ENCODE measurements at regions not wholly inside any gene's neighbourhood (a gene's known extent, or its start where the extent isn't known, plus 50 kb on each side); places are given as distances from the start of the nearest gene placed in this dataset.

DNA sequence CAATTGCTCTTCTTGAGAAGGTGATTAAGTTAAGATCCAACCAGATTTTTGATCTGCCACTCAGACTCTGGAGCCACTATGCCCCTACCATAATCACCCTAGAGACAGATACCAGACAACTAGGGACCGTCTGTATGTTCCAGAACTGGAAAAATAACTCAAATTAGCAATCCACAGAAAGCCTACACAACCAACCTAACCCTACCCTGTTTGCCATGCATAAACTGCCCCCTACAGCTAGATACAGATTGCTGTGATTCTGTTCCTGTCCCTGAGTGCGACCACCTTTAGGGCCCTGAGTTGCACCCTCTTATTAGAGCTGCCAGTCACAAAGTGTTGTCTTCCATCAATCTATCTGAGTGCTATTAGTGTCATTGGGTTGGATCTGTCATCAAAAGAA is 929.8 kb upstream of the SLITRK1 start:
- POLR2A ChIA-PET, result no interaction called here
- H3K27me3 Mint-ChIP-seq, result no peaks in the 10 kb centered on the region
- no peak overlapping the region for H3K9ac ChIP-seq (ENCODE audit: low read length)
- no peak overlapping the region for H3K27ac Mint-ChIP-seq
- no peak overlapping the region for H3K4me3 ChIP-seq (ENCODE audit: control extremely low read depth in 1 of 5, extremely low read depth in 1 of 5, insufficient read depth in 1 of 5, low read depth in 2 of 5, low read length in 4 of 5)
- no peak for ATAC-seq (ENCODE audit: low read depth)
- H4K20me1 ChIP-seq (ENCODE audit: control insufficient read depth, insufficient read depth, low read length, poor library complexity, severe bottlenecking), result no peaks in the 10 kb centered on the region
- H3K4me3 Mint-ChIP-seq, result no peak overlapping the region
- no peaks in the 10 kb centered on the region for H3K4me1 Mint-ChIP-seq
- no peaks in the 10 kb centered on the region for H3K36me3 ChIP-seq (replicated peaks in 1 of 2; ENCODE audit: control extremely low read depth in 1 of 2, control insufficient read depth in 1 of 2, extremely low read depth in 1 of 2, insufficient read depth in 2 of 2, low read length in 1 of 2)
- no peak overlapping the region for H3K4me2 ChIP-seq (replicated peaks; ENCODE audit: low read depth, low read length, poor library complexity, severe bottlenecking)
- no peaks in the 10 kb centered on the region for H3K79me2 ChIP-seq (ENCODE audit: control insufficient read depth, insufficient read depth, low read length)
- intact Hi-C loops (cut with micrococcal nuclease), result no loop called here
- no peaks in the 10 kb centered on the region for H3K4me1 ChIP-seq (ENCODE audit: control insufficient read depth in 2 of 2, insufficient read depth in 2 of 2, low read length in 2 of 2)
- H3K27me3 ChIP-seq (replicated peaks in 1 of 4; ENCODE audit: control extremely low read depth in 1 of 4, control insufficient read depth in 3 of 4, insufficient read depth in 4 of 4, low read length in 3 of 4), result no peaks in the 10 kb centered on the region
- no peak overlapping the region for H3K27ac ChIP-seq (ENCODE audit: low read length in 2 of 2)
- peaks cover 6% of the 10 kb centered on the region for H3K9me3 Mint-ChIP-seq (ENCODE audit: insufficient read depth)
- CTCF ChIA-PET, result no interaction called here
- no peak overlapping the region for H2AFZ ChIP-seq (ENCODE audit: insufficient read depth, low read depth, low read length, poor library complexity, severe bottlenecking)
- no peak for TF ChIP-seq EZH2 (IDR thresholded peaks at IDR 0.05; ENCODE audit: borderline replicate concordance, insufficient read depth, low read depth, low read length, poor library complexity, severe bottlenecking)
- TF ChIP-seq, protein P1, sequence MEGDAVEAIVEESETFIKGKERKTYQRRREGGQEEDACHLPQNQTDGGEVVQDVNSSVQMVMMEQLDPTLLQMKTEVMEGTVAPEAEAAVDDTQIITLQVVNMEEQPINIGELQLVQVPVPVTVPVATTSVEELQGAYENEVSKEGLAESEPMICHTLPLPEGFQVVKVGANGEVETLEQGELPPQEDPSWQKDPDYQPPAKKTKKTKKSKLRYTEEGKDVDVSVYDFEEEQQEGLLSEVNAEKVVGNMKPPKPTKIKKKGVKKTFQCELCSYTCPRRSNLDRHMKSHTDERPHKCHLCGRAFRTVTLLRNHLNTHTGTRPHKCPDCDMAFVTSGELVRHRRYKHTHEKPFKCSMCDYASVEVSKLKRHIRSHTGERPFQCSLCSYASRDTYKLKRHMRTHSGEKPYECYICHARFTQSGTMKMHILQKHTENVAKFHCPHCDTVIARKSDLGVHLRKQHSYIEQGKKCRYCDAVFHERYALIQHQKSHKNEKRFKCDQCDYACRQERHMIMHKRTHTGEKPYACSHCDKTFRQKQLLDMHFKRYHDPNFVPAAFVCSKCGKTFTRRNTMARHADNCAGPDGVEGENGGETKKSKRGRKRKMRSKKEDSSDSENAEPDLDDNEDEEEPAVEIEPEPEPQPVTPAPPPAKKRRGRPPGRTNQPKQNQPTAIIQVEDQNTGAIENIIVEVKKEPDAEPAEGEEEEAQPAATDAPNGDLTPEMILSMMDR (IDR thresholded peaks at IDR 0.05), result no peak
- WGBS (ENCODE audit: insufficient coverage), result 69% methylated on average over 1 of the region's 2 CpGs
- peaks cover 0 to 1% (median 0%) of the 10 kb centered on the region in 3 donors for H3K9me3 ChIP-seq (ENCODE audit: control extremely low read depth in 1 of 3, control insufficient read depth in 2 of 3, insufficient read depth in 1 of 3, low read length in 2 of 3)
- no peak for DNase-seq

GRCh38 chr13:84810781-84811180 is 928.5 kb upstream of the SLITRK1 start:
- Mint-ChIP-seq H3K9me3 (ENCODE audit: insufficient read depth) (peaks cover 3% of the 10 kb centered on the region), H3K4me3 (no peak overlapping the region), H3K4me1 (no peaks in the 10 kb centered on the region), H3K27me3 (no peaks in the 10 kb centered on the region), H3K27ac (no peak overlapping the region)
- no peak overlapping the region for H3K27ac ChIP-seq (ENCODE audit: low read length in 2 of 2)
- H3K4me2 ChIP-seq (replicated peaks; ENCODE audit: low read depth, low read length, poor library complexity, severe bottlenecking), result no peak overlapping the region
- no peak overlapping the region for H3K9ac ChIP-seq (ENCODE audit: low read length)
- DNase-seq (no peak), ATAC-seq (ENCODE audit: low read depth) (no peak)
- ChIA-PET POLR2A (no interaction called here), CTCF (no interaction called here)
- H3K9me3 ChIP-seq (ENCODE audit: control extremely low read depth in 1 of 3, control insufficient read depth in 2 of 3, insufficient read depth in 1 of 3, low read length in 2 of 3), result peaks cover 0 to 1% (median 0%) of the 10 kb centered on the region in 3 donors
- TF ChIP-seq, protein P1 (IDR thresholded peaks at IDR 0.05), result no peak
- no peak for TF ChIP-seq EZH2 (IDR thresholded peaks at IDR 0.05; ENCODE audit: borderline replicate concordance, insufficient read depth, low read depth, low read length, poor library complexity, severe bottlenecking)
- H3K36me3 ChIP-seq (replicated peaks in 1 of 2; ENCODE audit: control extremely low read depth in 1 of 2, control insufficient read depth in 1 of 2, extremely low read depth in 1 of 2, insufficient read depth in 2 of 2, low read length in 1 of 2), result no peaks in the 10 kb centered on the region
- no peaks in the 10 kb centered on the region for H3K4me1 ChIP-seq (ENCODE audit: control insufficient read depth in 2 of 2, insufficient read depth in 2 of 2, low read length in 2 of 2)
- H4K20me1 ChIP-seq (ENCODE audit: control insufficient read depth, insufficient read depth, low read length, poor library complexity, severe bottlenecking), result no peaks in the 10 kb centered on the region
- H2AFZ ChIP-seq (ENCODE audit: insufficient read depth, low read depth, low read length, poor library complexity, severe bottlenecking), result no peak overlapping the region
- WGBS (ENCODE audit: insufficient coverage), result 66% methylated on average over 2 of the region's 4 CpGs
- intact Hi-C loops (cut with micrococcal nuclease), result no loop called here
- no peak overlapping the region for H3K4me3 ChIP-seq (ENCODE audit: control extremely low read depth in 1 of 5, extremely low read depth in 1 of 5, insufficient read depth in 1 of 5, low read depth in 2 of 5, low read length in 4 of 5)
- no peaks in the 10 kb centered on the region for H3K79me2 ChIP-seq (ENCODE audit: control insufficient read depth, insufficient read depth, low read length)
- H3K27me3 ChIP-seq (replicated peaks in 1 of 4; ENCODE audit: control extremely low read depth in 1 of 4, control insufficient read depth in 3 of 4, insufficient read depth in 4 of 4, low read length in 3 of 4), result no peaks in the 10 kb centered on the region

All from B cell (primary cell).